Gastrocnemius medialis (tissue), 4 donors: ENCODE measurements at regions not wholly inside any gene's neighbourhood (a gene's known extent, or its start where the extent isn't known, plus 50 kb on each side); places are given as distances from the start of the nearest gene placed in this dataset.

ENCODE experiments used
- POLR2A ChIP-seq, 2 donors: fragments of 450-650 bp; IDR thresholded peaks; one replicate each; pipeline ENCODE4 v1.6.1; 2017; ENCODE audit warnings: antibody characterized with exemption in 2 of 2, mild to moderate bottlenecking in 2 of 2, moderate library complexity in 2 of 2
- TF ChIP-seq, protein P1 (sequence below), 5 experiments: fragments of 450-650 bp in 3 of 5; fragments of 200-600 bp in 2 of 5; sonication (generic) in 2 of 5; IDR thresholded peaks in 4 of 5; conservative IDR thresholded peaks in 1 of 5; 1 replicate in 4 of 5; 2 replicates in 1 of 5; pipeline ENCODE4 v1.5.1; 2016 to 2019; ENCODE audit warnings: antibody characterized with exemption in 5 of 5, mild to moderate bottlenecking in 3 of 5, moderate library complexity in 3 of 5

- no peak for TF ChIP-seq POLR2A (IDR thresholded peaks at IDR 0.05)
- TF ChIP-seq, protein P1, sequence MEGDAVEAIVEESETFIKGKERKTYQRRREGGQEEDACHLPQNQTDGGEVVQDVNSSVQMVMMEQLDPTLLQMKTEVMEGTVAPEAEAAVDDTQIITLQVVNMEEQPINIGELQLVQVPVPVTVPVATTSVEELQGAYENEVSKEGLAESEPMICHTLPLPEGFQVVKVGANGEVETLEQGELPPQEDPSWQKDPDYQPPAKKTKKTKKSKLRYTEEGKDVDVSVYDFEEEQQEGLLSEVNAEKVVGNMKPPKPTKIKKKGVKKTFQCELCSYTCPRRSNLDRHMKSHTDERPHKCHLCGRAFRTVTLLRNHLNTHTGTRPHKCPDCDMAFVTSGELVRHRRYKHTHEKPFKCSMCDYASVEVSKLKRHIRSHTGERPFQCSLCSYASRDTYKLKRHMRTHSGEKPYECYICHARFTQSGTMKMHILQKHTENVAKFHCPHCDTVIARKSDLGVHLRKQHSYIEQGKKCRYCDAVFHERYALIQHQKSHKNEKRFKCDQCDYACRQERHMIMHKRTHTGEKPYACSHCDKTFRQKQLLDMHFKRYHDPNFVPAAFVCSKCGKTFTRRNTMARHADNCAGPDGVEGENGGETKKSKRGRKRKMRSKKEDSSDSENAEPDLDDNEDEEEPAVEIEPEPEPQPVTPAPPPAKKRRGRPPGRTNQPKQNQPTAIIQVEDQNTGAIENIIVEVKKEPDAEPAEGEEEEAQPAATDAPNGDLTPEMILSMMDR (IDR thresholded peaks at IDR 0.05 in 4 of 5, conservative IDR thresholded peaks at IDR 0.05 in 1 of 5): no peak
These were observed 263.7 kb upstream of the PCDH9 start for GRCh38 chr13:67493835-67494234.
